GM12873 (cell line): ENCODE measurements at regions not wholly inside any gene's neighbourhood (a gene's known extent, or its start where the extent isn't known, plus 50 kb on each side); places are given as distances from the start of the nearest gene placed in this dataset.

Experiments
- CTCF ChIP-seq: IDR thresholded peaks from 2 replicates; pipeline ENCODE4 v1.5.1; 2012; ENCODE audit warnings: low read depth, mild to moderate bottlenecking, moderate library complexity, low read length, control low read depth; ENCODE audit not compliant: insufficient read depth; ENCODE audit errors: missing control alignments

- TF ChIP-seq CTCF: no peak
These were observed 278.3 kb downstream of the KCNJ2 start for GRCh38 chr17:70447588-70447987.

GRCh38 chr17:70454377-70454776 lies 285.0 kb downstream of the KCNJ2 start:
- no peak for TF ChIP-seq CTCF

GRCh38 chr17:70454908-70455307 lies 285.6 kb downstream of the KCNJ2 start:
- TF ChIP-seq CTCF: no peak

- TF ChIP-seq CTCF: no peak
These were observed 295.7 kb downstream of the KCNJ2 start for GRCh38 chr17:70464995-70465394.

- no peak for TF ChIP-seq CTCF
These were observed 299.3 kb downstream of the KCNJ2 start for GRCh38 chr17:70468661-70469060.

- TF ChIP-seq CTCF: no peak
These were observed 303.7 kb downstream of the KCNJ2 start for GRCh38 chr17:70473049-70473448.

GRCh38 chr17:70476368-70476767 lies 307.0 kb downstream of the KCNJ2 start:
- no peak for TF ChIP-seq CTCF
